DMS79 (cell line): ENCODE measurements at regions not wholly inside any gene's neighbourhood (a gene's known extent, or its start where the extent isn't known, plus 50 kb on each side); places are given as distances from the start of the nearest gene placed in this dataset.
A peak's percentile ranks its signal among the peaks of the same experiment; 100 is the strongest.

Experiments
- DNase-seq: peaks from one replicate; lab custom pipeline; 2025; lab: John Stamatoyannopoulos, UW

DNA sequence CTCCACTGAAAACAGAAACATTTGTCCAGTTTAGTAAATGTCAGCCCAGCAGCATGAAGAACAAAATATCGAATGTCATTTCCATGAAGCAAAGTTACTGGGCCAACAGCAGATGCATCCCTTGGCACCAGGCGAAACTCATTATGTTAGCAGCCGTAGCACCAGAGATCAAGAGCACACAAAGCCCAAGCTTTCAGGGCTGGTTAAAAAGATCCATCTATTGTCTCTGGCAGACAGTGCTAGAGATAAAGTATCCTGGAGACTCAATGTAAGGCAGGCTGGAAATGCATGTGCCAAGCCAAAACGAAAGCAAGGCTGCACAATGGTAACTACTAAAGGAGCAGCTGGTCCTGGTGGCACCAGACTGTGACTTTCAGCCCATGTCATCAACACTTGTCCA lies 120.3 kb upstream of the PLEKHG7 start:
- no peak for DNase-seq

DNA sequence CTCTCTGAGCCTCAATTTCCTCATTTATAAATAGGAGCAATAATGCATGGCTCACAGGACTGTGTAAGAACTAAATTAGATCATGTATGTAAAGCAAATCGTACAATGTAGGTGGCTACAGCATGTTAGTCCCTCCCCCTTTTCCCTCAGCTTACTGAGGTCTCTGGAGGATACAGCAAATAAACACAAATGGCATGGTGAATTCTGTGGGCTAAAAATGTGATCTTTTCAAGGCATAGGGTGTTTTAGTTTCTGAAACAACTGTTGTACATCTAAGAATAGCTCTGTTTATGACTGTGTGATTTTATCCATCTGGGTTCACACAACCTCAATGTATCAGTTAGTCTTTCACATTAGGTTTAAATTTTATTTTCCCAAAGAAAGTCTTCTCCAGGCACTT lies 121.2 kb upstream of the PLEKHG7 start:
- no peak for DNase-seq

DNA sequence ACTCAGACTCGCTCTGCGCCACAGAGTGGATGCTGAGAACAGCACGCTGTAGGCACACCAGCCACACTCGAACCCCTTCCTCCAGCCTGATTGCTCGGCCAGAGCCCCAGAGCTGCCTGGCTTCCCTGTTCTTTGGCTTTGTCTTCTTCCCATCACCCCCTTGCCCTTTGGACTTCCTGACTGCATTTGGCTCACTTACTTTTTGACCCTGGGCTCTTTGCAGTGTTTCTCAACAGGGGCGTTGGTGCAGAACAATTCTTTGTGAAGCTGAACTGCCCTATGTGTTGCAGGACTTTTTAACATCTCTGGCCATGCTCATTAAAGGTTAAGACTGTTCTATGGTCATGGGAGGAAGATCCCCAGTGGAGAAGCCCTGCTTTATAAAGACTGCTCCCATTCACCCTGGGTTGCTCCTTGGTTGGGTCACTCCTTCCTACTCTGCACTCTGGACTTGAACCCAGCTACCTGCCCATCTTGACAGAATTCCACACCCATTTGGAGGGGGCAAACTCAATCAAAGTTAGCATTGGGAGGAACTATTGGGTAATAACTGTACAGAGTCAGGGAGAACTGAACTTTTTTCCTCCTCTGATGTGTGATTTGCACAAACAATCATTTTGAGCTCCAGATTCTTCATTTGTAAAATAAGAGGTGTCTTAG lies 127.7 kb upstream of the PLEKHG7 start:
- no peak for DNase-seq

DNA sequence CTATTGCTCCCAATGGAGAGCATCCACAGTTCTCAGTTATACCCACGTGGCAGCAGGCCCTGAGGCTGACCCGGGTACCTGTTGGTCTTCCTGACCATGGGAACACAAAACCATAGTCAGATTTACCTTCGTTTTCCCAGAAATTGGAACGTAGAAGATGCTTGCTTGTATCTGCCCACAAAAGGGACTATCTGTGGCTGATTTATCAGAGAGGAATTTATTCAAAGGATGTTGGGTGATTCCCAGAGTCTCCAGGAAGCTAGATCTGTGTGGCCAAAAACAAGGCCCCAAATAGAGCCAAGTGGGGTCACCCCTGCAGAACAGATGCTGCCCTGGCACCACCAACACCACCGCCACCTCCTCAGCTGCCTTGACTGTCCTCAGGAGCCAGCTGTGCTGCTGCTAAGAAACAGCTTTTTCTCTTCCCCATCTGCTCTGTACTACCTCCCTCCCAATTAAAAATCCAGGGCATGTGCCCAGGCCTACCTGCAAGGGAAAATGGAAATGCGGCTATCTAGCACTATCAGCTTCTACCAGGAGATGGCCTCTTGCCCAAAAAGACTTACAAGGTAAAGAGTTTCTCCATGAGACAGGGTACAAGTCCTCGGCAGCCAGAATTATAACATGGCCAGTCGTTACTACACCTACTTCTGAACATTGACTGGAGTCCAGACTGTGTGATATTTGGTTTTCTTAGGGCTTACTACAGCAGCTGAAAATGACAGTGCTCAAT lies 128.6 kb upstream of the PLEKHG7 start:
- no peak for DNase-seq

DNA sequence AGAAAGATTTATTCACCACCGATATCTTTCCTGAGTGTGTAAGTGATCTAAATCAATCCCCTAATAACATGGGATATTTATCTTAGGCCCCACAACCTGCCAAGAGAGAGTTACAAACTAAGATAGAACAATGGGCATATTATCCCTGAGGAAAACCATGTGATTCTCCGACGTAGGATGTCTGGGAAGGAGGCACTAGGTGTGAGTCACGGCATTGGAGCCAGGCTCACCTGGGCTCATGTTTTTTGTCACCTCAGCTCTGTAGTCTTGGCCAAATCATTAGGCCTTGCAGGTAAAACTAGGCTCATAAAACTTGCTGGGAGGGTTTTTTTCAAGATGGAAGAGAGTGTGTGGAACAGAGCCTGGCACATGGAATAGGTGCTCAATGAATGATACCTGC lies 129.7 kb upstream of the PLEKHG7 start:
- DNase-seq: no peak

DNA sequence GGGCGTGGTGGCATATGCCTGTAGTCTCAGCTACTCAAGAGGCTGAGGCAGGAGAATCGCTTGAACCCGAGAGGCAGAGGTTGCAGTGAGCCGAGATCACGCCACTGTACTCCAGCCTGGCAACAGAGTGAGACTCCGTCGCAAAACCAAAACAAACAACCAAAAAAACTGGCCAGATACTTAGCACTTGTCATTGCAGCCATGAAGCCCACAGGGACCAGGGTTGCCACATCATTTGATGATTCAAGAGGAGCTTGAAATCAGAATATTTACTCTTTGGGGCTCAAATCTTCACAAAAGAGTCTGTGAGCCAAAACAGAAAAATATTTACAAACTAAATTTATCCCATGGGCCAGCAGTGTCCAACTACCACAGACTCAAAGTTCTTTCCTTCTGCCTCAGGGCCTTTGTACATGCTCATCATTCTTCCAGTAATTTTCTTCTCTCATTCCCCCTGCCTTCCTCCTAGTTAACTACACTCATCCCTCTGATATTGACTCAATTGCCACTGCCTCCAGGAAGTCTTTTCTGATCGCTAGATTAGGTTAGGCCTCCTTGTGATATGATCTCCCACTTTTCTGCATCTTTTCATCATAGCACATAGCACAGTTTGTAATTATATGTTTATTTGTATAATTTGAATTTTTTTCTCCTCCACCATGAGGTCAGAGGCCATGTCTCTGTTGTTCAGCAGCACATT lies 130.8 kb upstream of the PLEKHG7 start:
- no peak for DNase-seq

DNA sequence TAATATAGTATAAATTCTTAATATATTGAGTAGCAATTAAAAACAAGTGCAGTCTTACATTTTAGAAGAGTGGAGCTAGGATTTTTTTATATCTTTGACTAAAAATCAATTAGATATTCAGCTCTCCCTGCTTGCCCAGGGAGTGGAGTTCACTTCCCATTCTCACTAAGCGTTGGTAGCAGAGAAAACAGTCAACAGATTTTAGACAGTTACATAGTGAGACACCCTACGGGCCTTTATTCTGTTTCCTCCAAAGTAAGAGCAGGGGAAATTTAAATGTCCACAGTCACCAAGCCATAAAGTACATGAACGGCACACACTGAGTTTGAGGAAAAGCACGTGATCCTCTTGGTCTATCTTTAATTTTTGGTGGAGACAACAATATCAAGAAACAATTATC lies 131.6 kb upstream of the PLEKHG7 start:
- no peak for DNase-seq

DNA sequence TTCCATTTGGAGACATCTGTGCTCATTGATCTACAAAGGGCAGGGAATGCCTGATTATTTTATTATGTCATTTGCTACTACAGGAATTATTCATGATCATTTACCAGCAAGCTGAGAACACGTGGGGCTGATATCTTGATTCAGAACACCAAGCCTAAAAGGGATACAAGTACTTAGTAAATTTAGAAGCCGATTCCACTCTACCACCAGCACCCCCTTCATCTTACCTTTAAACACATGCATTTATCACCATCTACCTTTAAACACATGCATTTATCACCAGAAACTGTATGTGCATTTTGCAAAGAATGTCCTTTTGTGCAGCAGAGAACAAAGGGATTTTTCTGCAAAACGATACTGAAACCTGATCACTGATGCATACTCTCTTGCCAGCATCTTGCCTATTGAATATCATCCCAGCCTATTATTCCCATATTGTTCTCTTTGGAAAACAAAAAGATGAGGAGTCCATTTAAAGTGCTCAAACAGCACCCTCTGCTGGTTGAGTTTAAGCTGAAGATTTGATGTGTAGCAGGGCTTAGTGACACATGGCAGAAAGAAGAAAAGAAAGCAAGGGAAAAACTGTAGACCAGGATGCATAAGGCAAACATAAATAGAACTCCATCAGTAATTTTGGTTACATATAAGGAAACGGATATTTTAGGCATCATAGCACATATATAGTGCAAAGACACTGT lies 132.6 kb upstream of the PLEKHG7 start:
- DNase-seq: peak; percentile 70

DNA sequence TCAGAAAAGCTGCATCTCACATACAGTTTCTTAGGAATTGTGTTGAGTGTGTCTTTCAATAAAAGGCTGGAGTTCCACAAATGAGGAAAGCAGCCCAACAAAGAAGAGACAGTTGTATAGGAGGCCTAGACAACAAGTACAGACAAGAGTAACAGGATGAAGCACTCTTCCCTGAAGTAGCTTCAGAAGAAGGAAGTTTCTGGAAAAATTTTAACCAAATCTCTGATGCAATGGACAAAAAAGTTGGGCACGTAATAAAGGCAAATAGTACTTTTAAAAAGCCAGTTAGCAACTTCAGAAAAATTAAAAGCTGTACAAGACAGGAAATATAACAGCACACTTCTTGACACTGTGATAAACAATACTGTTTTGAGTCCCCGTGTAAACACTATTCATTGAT lies 134.1 kb upstream of the PLEKHG7 start:
- no peak for DNase-seq

DNA sequence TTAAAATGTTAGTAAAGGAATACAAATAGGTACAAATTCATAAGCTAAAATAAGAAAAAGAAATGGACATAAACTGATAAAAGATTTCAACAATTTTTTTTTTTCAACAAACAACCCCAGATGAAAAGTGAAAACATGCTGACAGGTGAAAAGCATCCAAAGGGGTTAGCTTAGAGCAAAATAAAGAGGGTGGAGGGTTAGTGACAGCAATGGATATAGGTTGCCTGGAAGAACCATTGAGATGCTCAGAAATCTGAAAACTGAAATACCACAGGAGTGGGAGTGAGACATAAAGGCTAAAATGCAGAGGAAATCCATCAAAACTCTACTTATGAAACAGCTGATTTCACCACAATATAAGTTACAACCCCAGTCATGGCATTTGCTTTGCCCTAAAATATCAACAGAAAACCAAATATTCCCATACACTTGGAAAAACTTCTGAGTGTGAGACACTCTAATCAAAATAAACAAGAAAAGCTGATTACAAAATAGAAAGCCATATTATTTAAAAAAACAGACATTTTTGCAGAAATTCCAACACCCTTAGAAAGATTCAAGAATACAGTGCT lies 136.3 kb upstream of the PLEKHG7 start:
- no peak for DNase-seq

DNA sequence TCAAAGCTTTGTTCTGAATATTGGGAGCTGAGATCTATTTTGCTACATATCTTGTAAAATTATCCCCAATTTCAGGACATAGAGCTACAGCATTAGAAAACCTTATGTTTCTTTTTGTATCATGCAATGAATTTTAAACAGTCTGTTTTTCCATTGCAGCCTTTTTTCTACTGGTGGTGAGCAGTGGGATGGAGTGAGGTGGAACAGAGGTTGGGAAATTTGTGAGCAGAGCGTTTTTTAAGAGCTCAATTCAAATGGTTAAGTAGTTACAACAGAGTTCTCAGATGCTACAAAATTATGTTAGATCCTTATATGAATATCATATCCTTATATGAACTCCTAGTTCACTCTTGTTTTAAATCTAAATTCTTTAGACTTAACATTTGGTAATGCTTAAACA lies 139.0 kb upstream of the PLEKHG7 start:
- DNase-seq: no peak

DNA sequence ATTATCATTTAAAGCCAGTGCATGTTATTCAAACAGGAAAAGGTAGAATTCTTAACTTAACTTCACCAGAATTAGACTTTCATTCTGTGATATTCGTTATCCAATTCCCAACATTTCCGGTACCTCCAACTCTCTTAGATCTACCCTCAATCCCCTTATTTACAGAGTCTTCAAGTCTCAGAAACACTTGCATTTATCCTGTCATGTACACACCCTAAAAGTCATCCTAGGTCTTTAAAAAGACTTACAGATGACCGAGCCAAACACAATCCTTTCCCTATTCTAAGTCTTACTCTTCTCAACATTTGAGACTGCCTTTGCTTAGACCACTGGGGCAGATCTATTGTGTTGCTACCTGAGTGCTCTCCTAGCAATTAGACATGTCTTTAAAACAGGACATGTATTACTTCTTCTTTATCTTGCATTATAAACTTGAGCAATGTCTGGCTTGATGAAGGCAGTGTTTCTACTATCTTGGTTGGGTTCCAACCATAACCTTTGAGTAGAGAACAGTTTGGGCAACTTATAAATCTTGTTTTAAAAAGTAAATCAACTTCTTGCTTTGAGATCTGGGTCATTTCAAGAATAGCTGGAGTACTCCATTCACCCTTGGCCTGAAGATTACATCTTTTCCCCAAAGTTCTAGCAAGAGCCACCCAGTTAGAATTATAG lies 140.6 kb upstream of the PLEKHG7 start:
- DNase-seq: no peak

DNA sequence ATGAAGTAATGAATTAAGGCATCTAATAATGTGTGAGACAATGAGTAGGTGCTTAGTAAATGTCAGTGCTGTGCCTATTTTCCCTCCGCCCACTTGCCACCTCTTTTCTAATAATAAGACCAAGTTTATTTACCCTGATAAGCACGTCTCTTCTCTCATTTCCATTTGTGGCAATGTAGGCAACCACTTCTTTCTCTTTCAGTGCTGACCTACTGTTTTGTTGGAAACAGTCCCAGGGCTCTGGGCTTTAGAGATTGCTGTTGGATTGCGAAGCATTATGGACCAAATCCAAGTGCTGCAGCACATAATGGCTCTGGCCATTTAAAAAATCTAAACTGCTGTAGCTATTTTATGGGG lies 141.3 kb upstream of the PLEKHG7 start:
- peak; percentile 55 for DNase-seq

DNA sequence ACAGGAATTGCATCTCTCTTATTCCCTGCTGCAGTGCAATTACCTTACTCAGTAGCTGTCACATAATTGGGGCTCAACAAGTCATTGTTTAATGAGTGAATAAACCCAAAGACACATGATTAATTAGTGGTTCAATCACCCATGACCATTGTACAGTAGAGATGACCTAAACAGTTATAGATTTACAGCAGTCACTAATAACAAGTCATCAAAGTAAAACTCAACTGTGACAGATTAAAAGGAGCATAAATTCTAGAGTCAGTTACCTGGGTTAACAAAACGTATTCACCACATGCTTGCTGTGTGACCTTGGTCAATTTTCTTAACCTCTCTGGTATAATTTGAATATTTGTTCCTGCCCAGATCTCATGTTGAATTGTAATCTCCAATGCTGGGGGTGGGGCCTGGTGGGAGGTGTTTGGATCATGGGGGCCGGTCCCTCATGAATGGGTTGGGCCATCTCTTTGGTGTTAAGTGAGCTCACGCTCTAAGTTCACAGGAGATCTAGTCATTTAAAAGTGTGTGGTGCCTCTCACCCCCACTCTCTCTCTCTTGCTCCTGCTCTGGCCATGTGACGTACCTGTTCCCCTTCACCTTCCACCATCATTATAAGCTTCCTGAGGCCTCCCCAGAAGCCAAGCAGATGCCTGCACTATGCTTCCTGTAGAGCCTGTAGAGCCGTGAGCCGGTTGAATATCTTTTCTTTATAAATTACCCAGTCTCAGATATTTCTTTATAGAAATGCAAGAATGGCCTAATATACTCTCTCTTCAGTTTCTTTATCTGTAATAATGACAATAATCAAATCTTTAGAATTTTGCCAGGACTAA lies 141.9 kb upstream of the PLEKHG7 start:
- no peak for DNase-seq

DNA sequence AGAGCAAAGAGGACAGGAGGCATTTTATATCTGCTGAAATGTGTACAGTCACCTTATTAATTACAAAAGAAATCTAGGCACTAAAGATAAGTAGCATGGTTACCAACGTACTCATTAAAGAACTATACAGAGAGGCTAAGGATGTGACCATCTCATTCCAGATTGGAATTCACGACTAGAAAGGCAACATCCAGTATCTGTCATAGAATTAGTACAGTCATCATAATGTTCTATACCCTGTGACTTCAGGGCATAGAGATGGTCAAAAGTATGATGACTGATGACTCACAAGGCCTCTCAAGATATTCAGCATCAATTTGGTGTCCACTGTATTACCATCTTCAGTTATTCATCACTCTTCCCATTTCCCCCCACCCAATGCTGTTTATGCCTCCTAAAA lies 144.0 kb upstream of the PLEKHG7 start:
- no peak for DNase-seq

DNA sequence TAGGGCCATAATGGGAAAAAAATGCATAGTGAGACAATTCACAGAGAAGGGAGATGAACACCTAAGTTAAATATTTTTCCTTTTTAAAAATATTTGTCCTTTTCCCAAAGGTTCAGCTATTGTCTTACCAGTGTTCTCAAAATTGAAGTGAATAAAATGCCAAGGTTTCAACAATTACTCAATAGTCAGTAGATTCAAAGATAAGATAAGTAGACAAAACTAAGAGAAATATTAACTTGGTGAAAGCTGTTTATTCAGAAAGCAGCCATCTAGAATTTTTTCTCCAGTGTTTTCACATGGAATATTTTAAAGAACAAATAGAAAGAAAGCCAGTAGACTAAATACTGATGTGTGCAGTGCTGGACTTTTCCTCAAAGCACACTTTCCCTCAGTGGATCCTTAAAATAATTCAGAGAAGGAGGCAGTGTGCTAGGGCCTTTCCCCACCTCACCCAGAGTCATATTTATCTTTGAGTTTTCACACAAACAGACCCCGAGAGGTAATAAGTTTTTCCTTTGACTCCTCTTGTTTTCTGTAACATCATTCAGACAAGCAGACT lies 144.5 kb upstream of the PLEKHG7 start:
- DNase-seq: no peak

DNA sequence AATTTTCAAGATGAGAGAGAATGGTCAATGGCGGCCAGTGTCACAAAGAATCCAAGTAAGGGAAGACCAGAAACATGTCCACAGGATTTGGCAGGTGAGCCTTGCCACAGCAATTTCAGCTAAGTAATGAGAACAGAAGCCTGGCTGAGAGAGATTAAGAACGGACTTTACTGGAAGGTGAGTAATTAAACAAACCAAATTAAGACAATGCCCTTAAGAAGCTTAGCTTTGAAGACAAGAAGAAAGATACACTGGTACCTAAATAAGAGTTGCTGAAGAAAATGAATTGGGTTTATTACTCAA lies 145.4 kb upstream of the PLEKHG7 start:
- no peak for DNase-seq

DNA sequence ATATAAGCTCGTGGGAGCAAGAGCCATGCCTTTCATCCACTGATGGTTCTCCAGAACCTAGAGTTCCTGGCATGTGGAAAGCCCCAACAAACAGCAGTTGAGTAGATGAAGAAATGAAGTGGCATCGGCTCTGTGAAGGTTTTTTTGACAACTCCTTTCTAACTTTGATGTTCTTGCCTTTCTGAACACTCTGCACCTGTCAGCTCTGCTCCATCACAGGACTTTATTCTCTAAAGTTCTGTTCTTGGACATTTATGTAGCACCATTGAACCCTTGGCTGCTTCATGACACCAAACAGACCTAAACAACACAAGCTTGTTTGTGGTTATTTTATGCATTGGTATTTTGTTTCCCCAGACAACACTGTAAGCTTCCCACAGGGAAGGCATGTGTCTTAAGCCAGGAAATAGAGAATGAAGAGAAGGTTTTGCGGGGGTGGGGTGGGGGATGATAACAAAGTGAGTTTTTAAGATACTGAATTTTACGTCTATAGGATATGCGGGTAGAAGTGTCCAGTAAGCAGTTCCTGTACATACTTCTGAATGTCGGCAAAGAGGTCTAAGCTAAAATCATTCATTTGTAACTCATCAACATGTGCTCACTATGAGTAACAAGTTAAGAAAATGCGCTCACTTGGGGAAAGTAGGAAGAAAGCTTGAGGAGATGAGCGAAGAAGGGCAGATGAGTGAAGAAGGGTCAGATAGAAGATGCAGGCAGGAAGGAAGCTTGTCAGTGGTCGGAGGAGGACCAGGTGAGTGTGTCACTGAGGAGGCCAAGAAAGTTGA lies 146.0 kb upstream of the PLEKHG7 start:
- no peak for DNase-seq

DNA sequence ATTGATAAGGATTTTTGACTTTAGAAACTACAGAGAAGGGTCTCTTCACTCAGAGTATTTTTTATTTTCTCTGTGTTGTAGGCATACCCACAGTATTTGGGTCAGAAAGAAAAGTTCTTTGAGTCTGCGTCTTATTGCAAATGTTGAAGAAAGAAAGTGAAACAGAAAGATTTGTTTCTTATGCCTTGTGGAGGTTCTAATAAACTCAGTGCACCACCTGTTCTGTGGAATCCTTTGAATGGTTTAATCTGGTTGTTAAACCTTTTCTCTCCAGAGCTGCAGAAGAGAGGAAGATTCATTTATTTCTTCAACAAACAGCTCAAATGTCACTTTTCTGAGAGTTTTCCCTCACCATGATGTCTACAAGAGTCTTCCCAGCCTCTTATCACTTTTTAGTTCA lies 146.6 kb upstream of the PLEKHG7 start:
- DNase-seq: no peak
